Activated naive CD8-positive, alpha-beta T cell (primary cell): ENCODE measurements at regions not wholly inside any gene's neighbourhood (a gene's known extent, or its start where the extent isn't known, plus 50 kb on each side); places are given as distances from the start of the nearest gene placed in this dataset.

ENCODE experiments used
- H3K27ac Mint-ChIP-seq: one replicate; pipeline ENCODE4 v1.8.0; 2021; ENCODE audit warnings: mixed read lengths
- H3K27me3 Mint-ChIP-seq: one replicate; pipeline ENCODE4 v1.8.0; 2021; ENCODE audit warnings: mixed read lengths
- H3K36me3 Mint-ChIP-seq: one replicate; pipeline ENCODE4 v1.8.0; 2021; ENCODE audit warnings: mixed read lengths
- H3K4me1 Mint-ChIP-seq: one replicate; pipeline ENCODE4 v1.8.0; 2021; ENCODE audit warnings: low read depth, mixed read lengths
- H3K4me3 Mint-ChIP-seq: one replicate; pipeline ENCODE4 v1.8.0; 2021; ENCODE audit warnings: mild to moderate bottlenecking, mixed read lengths
- H3K9me3 Mint-ChIP-seq: one replicate; pipeline ENCODE4 v1.8.0; 2021; ENCODE audit warnings: low read depth, mixed read lengths

GRCh38 chr2:107757223-107757622 lies 69.5 kb upstream of the RGPD4 start:
- H3K27ac Mint-ChIP-seq = no peak overlapping the region
- no peaks in the 10 kb centered on the region for H3K27me3 Mint-ChIP-seq
- no peaks in the 10 kb centered on the region for H3K36me3 Mint-ChIP-seq
- H3K9me3 Mint-ChIP-seq = no peaks in the 10 kb centered on the region
- no peak overlapping the region for H3K4me3 Mint-ChIP-seq
- H3K4me1 Mint-ChIP-seq = no peaks in the 10 kb centered on the region

GRCh38 chr2:107760620-107761364 lies 65.9 kb upstream of the RGPD4 start:
- Mint-ChIP-seq H3K4me3 (no peak overlapping the region), H3K27ac (no peak overlapping the region), H3K36me3 (no peaks in the 10 kb centered on the region), H3K9me3 (no peaks in the 10 kb centered on the region), H3K4me1 (no peaks in the 10 kb centered on the region), H3K27me3 (no peaks in the 10 kb centered on the region)

- Mint-ChIP-seq H3K27me3 (no peaks in the 10 kb centered on the region), H3K9me3 (no peaks in the 10 kb centered on the region), H3K4me1 (no peaks in the 10 kb centered on the region), H3K27ac (no peak overlapping the region), H3K4me3 (no peak overlapping the region), H3K36me3 (no peaks in the 10 kb centered on the region)
Measured at GRCh38 chr2:107772353-107772752, 54.3 kb upstream of the RGPD4 start.

GRCh38 chr2:107775211-107775610 lies 51.5 kb upstream of the RGPD4 start:
- H3K36me3 Mint-ChIP-seq = no peaks in the 10 kb centered on the region
- H3K4me1 Mint-ChIP-seq = no peaks in the 10 kb centered on the region
- no peak overlapping the region for H3K27ac Mint-ChIP-seq
- H3K27me3 Mint-ChIP-seq = no peaks in the 10 kb centered on the region
- no peak overlapping the region for H3K4me3 Mint-ChIP-seq
- no peaks in the 10 kb centered on the region for H3K9me3 Mint-ChIP-seq

GRCh38 chr2:107775791-107776190 lies 50.9 kb upstream of the RGPD4 start:
- no peaks in the 10 kb centered on the region for H3K36me3 Mint-ChIP-seq
- H3K9me3 Mint-ChIP-seq = no peaks in the 10 kb centered on the region
- no peaks in the 10 kb centered on the region for H3K27me3 Mint-ChIP-seq
- H3K4me1 Mint-ChIP-seq = no peaks in the 10 kb centered on the region
- H3K4me3 Mint-ChIP-seq = no peak overlapping the region
- H3K27ac Mint-ChIP-seq = no peak overlapping the region

GRCh38 chr2:107776362-107776761 lies 50.3 kb upstream of the RGPD4 start:
- no peaks in the 10 kb centered on the region for H3K9me3 Mint-ChIP-seq
- no peak overlapping the region for H3K27ac Mint-ChIP-seq
- H3K4me3 Mint-ChIP-seq = no peak overlapping the region
- H3K27me3 Mint-ChIP-seq = peaks cover 2% of the 10 kb centered on the region
- H3K36me3 Mint-ChIP-seq = no peaks in the 10 kb centered on the region
- no peaks in the 10 kb centered on the region for H3K4me1 Mint-ChIP-seq
